ENCODE measurements at regions not wholly inside any gene's neighbourhood (a gene's known extent, or its start where the extent isn't known, plus 50 kb on each side); places are given as distances from the start of the nearest gene placed in this dataset.
A peak's percentile ranks its signal among the peaks of the same experiment; 100 is the strongest.

DNA sequence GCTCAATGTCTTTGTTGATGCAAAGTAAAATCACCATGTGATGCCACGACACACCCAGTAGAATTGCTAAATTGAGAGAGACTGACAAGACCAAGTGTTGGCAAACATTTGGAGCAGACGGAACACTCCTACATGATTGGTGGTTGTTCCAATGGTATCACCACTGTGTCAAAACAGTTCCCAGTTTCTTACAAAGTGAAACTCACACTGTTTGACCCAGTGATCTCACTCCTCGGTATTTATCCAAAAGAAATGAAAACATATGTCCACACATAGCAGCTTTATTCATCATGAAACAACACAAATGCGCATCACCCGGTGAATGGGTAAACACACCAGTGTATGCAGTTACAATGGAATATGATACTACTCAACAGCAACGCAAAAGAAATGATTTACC, 74.0 kb upstream of the SULF2 start:
- DNase-seq (ENCODE audit: low read depth) = peak; percentile 33
- TF ChIP-seq, protein P1, sequence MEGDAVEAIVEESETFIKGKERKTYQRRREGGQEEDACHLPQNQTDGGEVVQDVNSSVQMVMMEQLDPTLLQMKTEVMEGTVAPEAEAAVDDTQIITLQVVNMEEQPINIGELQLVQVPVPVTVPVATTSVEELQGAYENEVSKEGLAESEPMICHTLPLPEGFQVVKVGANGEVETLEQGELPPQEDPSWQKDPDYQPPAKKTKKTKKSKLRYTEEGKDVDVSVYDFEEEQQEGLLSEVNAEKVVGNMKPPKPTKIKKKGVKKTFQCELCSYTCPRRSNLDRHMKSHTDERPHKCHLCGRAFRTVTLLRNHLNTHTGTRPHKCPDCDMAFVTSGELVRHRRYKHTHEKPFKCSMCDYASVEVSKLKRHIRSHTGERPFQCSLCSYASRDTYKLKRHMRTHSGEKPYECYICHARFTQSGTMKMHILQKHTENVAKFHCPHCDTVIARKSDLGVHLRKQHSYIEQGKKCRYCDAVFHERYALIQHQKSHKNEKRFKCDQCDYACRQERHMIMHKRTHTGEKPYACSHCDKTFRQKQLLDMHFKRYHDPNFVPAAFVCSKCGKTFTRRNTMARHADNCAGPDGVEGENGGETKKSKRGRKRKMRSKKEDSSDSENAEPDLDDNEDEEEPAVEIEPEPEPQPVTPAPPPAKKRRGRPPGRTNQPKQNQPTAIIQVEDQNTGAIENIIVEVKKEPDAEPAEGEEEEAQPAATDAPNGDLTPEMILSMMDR (IDR thresholded peaks at IDR 0.05; ENCODE audit: low read length, missing control alignments) = no peak
- no peak overlapping the region for H3K4me3 ChIP-seq (replicated peaks; ENCODE audit: low read depth, low read length)

DNA sequence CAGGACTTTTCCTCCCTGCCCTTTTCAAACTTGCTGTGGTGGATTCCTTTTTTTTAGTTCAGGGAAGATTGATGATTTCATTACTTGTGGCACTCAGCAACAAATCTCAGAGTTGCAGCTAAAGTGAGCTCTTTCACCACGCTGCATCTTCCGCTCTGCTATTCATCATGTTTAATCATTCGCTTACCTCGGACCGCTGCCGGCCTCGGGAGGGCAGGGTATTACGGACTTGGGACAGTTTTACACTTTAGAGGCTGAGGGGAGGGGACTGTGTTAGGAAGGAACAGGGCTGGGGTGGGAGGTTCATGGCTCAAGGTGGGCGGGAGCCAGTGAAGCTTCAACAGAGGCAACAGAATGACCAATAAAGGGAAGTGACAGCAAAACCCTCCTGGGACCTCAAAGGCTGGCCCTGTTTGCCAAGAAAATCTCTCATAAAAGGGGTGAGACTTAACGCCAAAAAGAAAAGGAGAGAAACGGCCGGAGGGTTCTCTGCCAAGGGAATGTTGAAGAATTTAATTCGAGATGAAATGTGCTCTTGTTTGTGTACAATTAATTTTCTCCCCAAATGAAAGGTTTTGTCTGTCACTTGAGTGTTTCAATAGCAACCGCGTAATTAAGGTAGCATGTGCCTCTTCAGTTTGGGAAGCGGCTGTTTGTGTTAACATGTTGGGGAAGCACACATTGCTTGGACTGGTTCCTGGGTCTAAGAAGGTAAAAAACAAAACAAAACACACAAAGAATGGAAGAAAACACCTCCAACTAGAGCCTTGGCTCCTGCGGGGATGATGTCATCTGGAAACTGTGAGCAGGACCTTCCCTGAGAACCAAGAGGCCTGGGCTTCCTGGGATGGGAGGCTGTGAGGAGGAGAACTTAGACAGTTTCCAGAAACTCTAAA, 72.5 kb upstream of the SULF2 start:
- peak; percentile 65 for DNase-seq (ENCODE audit: low read depth)
- TF ChIP-seq, protein P1 (IDR thresholded peaks at IDR 0.05; ENCODE audit: low read length, missing control alignments) = no peak
- H3K4me3 ChIP-seq (replicated peaks; ENCODE audit: low read depth, low read length) = no peak overlapping the region

DNA sequence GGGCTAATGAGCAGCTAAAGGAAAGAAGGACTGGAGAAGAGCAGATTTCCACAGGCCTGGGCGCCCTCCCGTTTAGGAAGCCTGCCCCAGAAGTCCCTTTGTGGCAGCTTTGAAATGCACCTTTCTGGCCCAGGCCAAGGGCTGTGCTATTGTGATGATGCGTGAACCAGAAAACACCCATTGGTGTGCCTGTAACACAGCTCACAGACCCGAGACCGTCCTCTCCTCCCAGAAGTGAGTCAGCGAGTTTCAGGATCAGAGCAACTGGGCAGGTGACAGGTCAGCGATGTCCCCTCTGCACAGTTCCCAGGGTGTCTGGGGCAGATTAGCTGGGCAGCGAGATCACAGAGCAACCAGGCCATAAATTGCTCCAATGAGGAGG, 71.9 kb upstream of the SULF2 start:
- H3K4me3 ChIP-seq (replicated peaks; ENCODE audit: low read depth, low read length) = no peak overlapping the region
- DNase-seq (ENCODE audit: low read depth) = no peak
- TF ChIP-seq, protein P1 (IDR thresholded peaks at IDR 0.05; ENCODE audit: low read length, missing control alignments) = no peak

DNA sequence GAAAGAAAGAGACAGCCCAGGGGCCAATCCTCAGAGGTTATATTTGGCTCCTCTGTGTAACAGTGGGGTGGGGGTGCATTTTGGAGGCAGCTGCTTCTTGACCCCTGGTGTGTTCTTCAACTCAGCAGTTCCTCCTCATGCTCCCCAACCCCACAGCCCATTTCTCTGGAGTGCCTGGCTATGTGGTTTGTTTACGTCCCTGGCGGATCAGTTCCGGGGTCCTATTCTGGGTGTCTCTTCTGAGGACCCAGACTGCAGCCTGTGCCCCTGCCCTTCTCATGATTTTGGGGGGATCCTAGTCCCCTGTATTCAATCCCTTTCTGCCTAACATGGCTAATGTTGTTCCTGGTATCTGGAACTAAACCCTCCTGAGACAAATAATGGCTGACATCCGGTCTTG, 70.5 kb upstream of the SULF2 start:
- H3K4me3 ChIP-seq (replicated peaks; ENCODE audit: low read depth, low read length) = no peak overlapping the region
- no peak for DNase-seq (ENCODE audit: low read depth)
- TF ChIP-seq, protein P1 (IDR thresholded peaks at IDR 0.05; ENCODE audit: low read length, missing control alignments) = no peak

DNA sequence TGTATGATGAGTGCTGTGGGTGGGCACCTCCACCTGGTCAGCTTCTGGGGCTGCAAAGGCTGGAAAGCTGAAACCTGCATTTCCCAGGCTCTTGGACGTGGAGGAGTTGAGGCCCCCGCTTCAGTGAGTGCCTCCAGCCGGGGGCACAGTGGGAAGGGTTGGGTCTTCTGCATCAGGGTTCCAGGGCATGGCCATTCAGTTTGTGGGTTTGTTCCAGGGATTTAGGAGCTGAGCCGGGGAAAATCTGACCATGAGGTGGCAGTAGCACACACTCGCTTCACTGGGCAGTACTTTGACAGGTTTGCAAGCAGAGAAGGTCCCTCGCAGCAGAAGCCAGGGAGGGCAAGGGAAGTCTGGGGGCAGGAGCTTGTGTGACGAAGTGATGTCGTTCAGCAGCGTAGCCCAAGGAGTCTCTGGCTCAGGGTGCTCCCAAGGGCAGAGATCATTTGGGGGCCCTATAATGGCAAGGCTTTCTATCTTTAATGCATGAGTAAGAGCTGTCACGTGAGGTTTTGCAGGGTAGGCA, 69.5 kb upstream of the SULF2 start:
- DNase-seq (ENCODE audit: low read depth) = peak; percentile 79
- TF ChIP-seq, protein P1 (IDR thresholded peaks at IDR 0.05; ENCODE audit: low read length, missing control alignments) = peak; percentile 70
- no peak overlapping the region for H3K4me3 ChIP-seq (replicated peaks; ENCODE audit: low read depth, low read length)

DNA sequence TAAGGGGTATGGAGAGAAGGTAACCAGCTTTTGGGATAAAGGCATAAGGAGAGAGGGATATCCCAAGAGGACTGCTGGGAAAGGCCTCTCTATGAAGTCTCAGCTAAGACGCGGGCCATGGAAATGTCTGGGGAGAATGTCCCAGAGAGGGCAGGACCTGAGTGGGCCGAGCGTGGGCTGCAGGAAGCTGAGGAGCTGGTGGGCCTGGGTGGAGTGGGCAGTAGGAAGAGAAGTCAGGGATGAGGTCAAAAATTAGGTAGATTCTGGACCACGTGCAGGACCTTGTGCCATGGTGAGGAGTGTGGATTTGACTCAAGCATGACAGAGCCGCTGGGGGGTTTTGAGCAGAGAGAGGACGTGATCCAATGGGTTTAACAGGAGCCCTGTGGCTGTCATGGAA, 66.5 kb upstream of the SULF2 start:
- TF ChIP-seq, protein P1 (IDR thresholded peaks at IDR 0.05; ENCODE audit: low read length, missing control alignments) = no peak
- no peak for DNase-seq (ENCODE audit: low read depth)
- H3K4me3 ChIP-seq (replicated peaks; ENCODE audit: low read depth, low read length) = no peak overlapping the region

Data from fibroblast of pulmonary artery (primary cell).